Activated T-helper 2 cell treated with anti-CD3 and anti-CD28 coated beads, Interferon-gamma antibody, Interleukin-2, Interleukin-4, amounts not matched to agents 10 μg/mL and 5 μg/mL and 100 μg/mL, durations not matched to agents 14 hours and 24 hours and 36 hours (primary cell): ENCODE measurements at regions not wholly inside any gene's neighbourhood (a gene's known extent, or its start where the extent isn't known, plus 50 kb on each side); places are given as distances from the start of the nearest gene placed in this dataset.
"Not testable (repeated sequence)": the region's sequence is repeated elsewhere in the genome, so short reads cannot be mapped to it uniquely, and the experiment has no call there.

Source experiments
- DNase-seq: peaks from one replicate; pipeline ENCODE4 v3.0.0; 2021; ENCODE audit warnings: low spot score
- H3K27ac Mint-ChIP-seq: one replicate; pipeline ENCODE4 v1.8.0; 2021; ENCODE audit warnings: mixed read lengths
- H3K27me3 Mint-ChIP-seq: one replicate; pipeline ENCODE4 v1.8.0; 2021; ENCODE audit warnings: low read depth, mixed read lengths
- H3K36me3 Mint-ChIP-seq: one replicate; pipeline ENCODE4 v1.8.0; 2021; ENCODE audit warnings: low read depth, mixed read lengths
- H3K4me1 Mint-ChIP-seq: one replicate; pipeline ENCODE4 v1.8.0; 2021; ENCODE audit warnings: low read depth, mixed read lengths
- H3K4me3 Mint-ChIP-seq: one replicate; pipeline ENCODE4 v1.8.0; 2021; ENCODE audit warnings: low read depth, mild to moderate bottlenecking, moderate library complexity, mixed read lengths
- H3K9me3 Mint-ChIP-seq: one replicate; pipeline ENCODE4 v1.8.0; 2021; ENCODE audit warnings: mixed read lengths
- intact Hi-C: fragments of 100-400 bp; cut with micrococcal nuclease; formaldehyde crosslinking; loops from one replicate; pipeline ENCODE4 v1.15.1; 2023

GRCh38 chr16:17556276-17557052, 85.7 kb upstream of the XYLT1 start:
- no peaks in the 10 kb centered on the region for H3K9me3 Mint-ChIP-seq
- intact Hi-C loops: no loop called here
- no peaks in the 10 kb centered on the region for H3K4me1 Mint-ChIP-seq
- H3K27ac Mint-ChIP-seq: no peak overlapping the region
- no peaks in the 10 kb centered on the region for H3K36me3 Mint-ChIP-seq
- DNase-seq: no peak
- H3K27me3 Mint-ChIP-seq: peaks cover 11% of the 10 kb centered on the region
- H3K4me3 Mint-ChIP-seq: no peak overlapping the region

DNA sequence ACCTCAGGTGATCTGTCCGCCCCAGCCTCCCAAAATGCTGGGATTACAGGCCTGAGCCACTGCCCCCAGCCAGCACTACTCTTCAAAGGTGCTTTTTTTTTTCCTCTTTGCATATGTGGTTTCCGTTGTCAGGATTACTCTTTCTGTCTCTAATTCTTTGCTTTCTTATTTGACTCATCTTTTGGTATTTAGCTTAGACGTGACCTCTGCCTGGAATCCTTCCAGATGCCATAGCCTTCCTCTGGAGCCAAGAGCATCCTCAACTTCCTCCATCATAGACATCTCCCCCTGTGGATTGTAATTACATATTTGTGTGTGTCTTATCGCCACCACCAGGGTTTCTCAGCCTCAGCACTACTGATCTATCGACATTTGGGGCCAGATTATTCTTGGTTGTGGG, 84.4 kb upstream of the XYLT1 start:
- Mint-ChIP-seq H3K4me1 (no peaks in the 10 kb centered on the region), H3K36me3 (no peaks in the 10 kb centered on the region), H3K4me3 (no peak overlapping the region)

GRCh38 chr16:17552351-17552750, 81.6 kb upstream of the XYLT1 start:
- Mint-ChIP-seq H3K27me3 (peaks cover 8% of the 10 kb centered on the region), H3K27ac (no peak overlapping the region), H3K36me3 (no peaks in the 10 kb centered on the region), H3K4me1 (no peaks in the 10 kb centered on the region), H3K4me3 (no peak overlapping the region), H3K9me3 (no peaks in the 10 kb centered on the region)
- intact Hi-C loops: no loop called here
- no peak for DNase-seq

More for the DNA sequence above, 84.4 kb upstream of the XYLT1 start:
- Mint-ChIP-seq H3K27me3 (peaks cover 11% of the 10 kb centered on the region), H3K27ac (no peak overlapping the region), H3K9me3 (no peaks in the 10 kb centered on the region)
- intact Hi-C loops: no loop called here
- DNase-seq: no peak

- DNase-seq, H3K9me3 Mint-ChIP-seq, intact Hi-C loops, H3K36me3 Mint-ChIP-seq, H3K27ac Mint-ChIP-seq, H3K4me1 Mint-ChIP-seq, H3K4me3 Mint-ChIP-seq, H3K27me3 Mint-ChIP-seq: not testable (repeated sequence)
These were observed 80.9 kb upstream of the XYLT1 start for GRCh38 chr16:17551682-17552081.

DNA sequence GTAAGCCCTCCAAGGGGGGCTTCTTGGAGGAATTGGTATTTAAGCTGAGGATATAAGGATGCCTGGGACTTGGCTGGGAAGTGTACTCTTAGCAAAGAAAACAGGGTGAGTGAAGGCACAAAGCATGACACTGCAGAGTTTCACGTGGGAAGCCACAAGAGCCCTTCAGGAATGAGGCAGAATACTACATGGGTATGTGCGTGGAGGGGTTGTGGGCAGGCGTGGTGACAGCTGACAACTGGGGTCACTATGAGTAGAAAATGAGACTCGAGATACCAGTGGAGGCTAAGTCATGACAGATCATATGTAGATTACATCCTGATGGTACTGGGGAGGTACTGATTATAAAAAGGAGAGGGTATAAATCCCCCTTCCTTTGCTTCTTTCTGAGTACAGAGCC, 78.1 kb upstream of the XYLT1 start:
- H3K4me1 Mint-ChIP-seq: no peaks in the 10 kb centered on the region
- H3K36me3 Mint-ChIP-seq: no peaks in the 10 kb centered on the region
- H3K27me3 Mint-ChIP-seq: peaks cover 2% of the 10 kb centered on the region
- no peak overlapping the region for H3K27ac Mint-ChIP-seq
- H3K9me3 Mint-ChIP-seq: no peaks in the 10 kb centered on the region
- intact Hi-C loops: no loop called here
- no peak overlapping the region for H3K4me3 Mint-ChIP-seq
- no peak for DNase-seq

DNA sequence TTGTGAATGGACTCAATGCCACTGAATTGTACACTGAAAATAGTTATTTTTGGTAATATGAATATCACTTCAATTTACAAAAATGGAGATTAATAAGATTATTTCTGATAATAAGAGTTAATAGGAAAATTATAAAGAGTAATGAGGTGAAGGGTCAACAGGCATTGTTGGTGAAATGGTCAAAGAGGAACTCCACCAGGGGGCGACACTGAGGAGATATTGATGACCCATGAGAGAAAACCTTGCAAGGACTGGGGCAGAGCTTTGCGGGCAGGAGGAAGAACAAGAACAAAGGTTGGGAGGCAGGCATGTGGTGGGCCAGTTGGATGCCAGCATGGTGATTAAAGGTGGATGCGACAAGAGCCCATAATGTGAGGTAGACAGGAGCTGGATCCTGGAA, 74.0 kb upstream of the XYLT1 start:
- H3K4me1 Mint-ChIP-seq: no peaks in the 10 kb centered on the region
- H3K36me3 Mint-ChIP-seq: no peaks in the 10 kb centered on the region
- intact Hi-C loops: no loop called here
- H3K27ac Mint-ChIP-seq: no peak overlapping the region
- H3K27me3 Mint-ChIP-seq: peaks cover 2% of the 10 kb centered on the region
- no peak for DNase-seq
- H3K9me3 Mint-ChIP-seq: no peaks in the 10 kb centered on the region
- no peak overlapping the region for H3K4me3 Mint-ChIP-seq

DNA sequence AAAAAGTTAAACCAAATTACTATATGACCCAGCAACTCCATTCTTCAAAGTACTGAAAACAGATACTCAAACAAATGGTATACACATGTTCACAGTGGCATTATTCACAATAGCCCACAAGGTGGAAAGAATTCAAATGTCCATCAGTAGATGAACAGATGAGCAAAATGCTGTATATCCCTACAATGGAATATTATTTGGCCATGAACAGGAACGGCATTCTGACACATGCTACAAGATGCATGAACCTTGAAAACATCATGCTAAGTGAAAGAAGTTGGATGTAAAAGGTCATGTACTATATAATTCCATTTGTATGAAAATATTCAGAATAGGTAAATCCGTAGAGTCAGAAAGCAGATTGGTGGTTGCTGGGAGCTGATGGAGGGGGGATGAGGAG, 73.5 kb upstream of the XYLT1 start:
- H3K4me3 Mint-ChIP-seq: no peak overlapping the region
- no peaks in the 10 kb centered on the region for H3K4me1 Mint-ChIP-seq
- intact Hi-C loops: no loop called here
- no peaks in the 10 kb centered on the region for H3K9me3 Mint-ChIP-seq
- H3K27me3 Mint-ChIP-seq: peaks cover 5% of the 10 kb centered on the region
- no peak for DNase-seq
- no peak overlapping the region for H3K27ac Mint-ChIP-seq
- H3K36me3 Mint-ChIP-seq: no peaks in the 10 kb centered on the region

DNA sequence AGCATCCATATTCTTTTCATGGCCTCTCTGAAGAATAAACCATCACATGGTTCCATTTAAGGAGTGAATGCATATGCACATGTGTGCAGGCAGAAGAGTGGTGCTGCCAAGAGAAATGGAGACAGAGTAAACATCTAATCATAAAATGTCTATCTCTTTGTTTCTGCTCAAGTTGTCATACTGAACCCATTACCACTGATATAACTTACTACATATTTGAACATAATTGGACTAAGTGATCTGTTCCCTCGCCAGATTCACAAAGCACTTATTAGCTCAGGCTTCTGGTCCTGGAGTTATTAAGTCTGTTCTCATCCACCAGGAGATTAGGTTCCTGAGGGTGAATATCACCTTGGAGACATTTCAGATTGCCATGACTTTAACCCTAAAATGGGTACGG, 72.3 kb upstream of the XYLT1 start:
- no peak overlapping the region for H3K4me3 Mint-ChIP-seq
- intact Hi-C loops: no loop called here
- H3K36me3 Mint-ChIP-seq: no peaks in the 10 kb centered on the region
- no peaks in the 10 kb centered on the region for H3K4me1 Mint-ChIP-seq
- no peaks in the 10 kb centered on the region for H3K9me3 Mint-ChIP-seq
- no peak overlapping the region for H3K27ac Mint-ChIP-seq
- DNase-seq: no peak
- H3K27me3 Mint-ChIP-seq: peaks cover 5% of the 10 kb centered on the region

- H3K27me3 Mint-ChIP-seq: peaks cover 6% of the 10 kb centered on the region
- no peaks in the 10 kb centered on the region for H3K36me3 Mint-ChIP-seq
- H3K27ac Mint-ChIP-seq: no peak overlapping the region
- no peak for DNase-seq
- no peaks in the 10 kb centered on the region for H3K4me1 Mint-ChIP-seq
- H3K4me3 Mint-ChIP-seq: no peak overlapping the region
- H3K9me3 Mint-ChIP-seq: no peaks in the 10 kb centered on the region
- intact Hi-C loops: no loop called here
These were observed 70.6 kb upstream of the XYLT1 start for GRCh38 chr16:17541324-17541723.

DNA sequence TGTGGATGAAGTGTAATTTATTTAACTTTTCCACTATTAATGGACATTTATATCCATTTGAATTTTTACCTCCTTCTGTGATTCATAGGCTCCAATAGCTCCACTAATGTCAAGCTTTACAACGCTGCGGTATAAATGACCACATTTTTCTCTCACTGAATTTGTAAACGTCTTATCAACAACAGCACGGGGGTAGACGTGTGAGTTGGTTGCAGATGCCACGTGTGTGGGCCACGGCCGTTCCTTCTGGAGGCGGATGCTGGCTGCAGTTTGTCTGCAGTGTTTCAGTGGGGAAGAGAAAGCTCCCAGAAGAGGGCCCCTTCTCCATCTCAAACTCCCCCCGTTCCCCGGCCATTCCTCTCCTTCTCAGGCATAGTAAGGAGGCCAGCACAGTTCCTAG, 68.2 kb upstream of the XYLT1 start:
- no peak overlapping the region for H3K4me3 Mint-ChIP-seq
- no peak for DNase-seq
- no peaks in the 10 kb centered on the region for H3K4me1 Mint-ChIP-seq
- intact Hi-C loops: no loop called here
- peaks cover 9% of the 10 kb centered on the region for H3K27me3 Mint-ChIP-seq
- no peaks in the 10 kb centered on the region for H3K9me3 Mint-ChIP-seq
- no peaks in the 10 kb centered on the region for H3K36me3 Mint-ChIP-seq
- H3K27ac Mint-ChIP-seq: no peak overlapping the region

DNA sequence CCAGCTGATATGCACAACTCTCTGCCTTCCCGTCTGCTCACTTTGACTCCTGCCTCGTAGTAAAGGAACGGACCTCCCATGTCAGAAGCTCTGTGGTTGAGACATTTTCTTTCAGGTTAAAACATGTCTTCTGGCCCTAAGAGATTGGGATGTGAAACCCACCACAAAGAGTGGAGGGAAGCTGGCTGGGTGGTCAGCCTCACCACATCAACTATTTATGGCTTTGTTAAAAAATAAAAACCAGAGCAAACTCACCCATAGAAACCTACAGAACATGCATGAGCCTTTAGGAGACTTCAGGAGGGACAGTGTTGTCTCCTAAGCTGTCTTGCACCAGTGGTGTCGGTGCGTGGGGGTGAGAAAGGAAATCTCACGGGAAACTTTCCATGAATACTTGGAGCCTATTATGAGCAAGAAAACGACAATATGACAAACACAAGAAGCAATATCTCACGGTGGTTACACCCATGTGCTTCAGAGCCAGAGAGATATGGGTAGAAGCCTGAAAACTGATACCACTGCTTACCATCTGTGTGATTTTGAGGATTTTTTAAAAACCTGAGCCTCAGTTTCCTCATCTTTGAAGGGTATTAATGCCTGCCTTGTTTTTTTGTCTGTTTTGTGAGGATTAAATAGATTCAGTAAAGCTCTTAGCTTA, 61.7 kb upstream of the XYLT1 start:
- intact Hi-C loops: no loop called here
- no peak for DNase-seq

DNA sequence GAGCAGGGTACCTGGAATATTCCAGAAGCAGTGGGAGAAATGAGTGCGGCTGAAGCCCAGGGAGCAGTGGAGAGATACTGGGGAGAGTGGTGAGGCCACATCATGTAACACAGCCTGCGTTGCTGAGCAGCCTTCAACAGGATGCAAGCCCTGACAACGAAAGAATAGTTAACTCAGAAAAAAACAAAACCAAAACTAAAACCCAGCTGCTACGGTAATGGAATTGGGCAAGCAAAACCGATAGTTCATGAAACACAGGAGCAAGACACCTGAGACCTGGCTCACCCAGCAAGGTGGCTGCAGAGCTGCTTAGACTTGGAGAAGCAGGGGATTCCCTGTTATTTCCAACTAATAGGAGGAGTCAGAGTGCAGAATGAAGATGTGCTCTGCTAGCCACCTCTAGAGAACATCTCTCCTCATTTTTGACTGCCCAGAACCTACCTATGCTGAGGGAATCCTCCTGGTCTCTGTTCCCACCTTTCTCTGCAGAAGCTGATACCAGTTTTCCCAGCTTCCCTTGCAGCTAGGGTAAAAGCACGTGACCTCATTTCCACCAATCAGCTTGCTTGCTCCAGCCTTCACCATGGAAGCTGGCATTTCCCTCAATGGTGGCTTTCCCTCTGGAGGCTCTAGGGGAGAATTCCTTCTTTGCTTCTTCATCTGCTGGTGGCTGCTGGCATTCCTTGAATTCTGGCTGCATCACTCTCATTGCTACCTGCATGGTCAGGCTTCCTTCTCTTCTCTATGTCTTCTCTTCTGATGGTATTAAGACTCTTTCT, 59.4 kb upstream of the XYLT1 start:
- Mint-ChIP-seq H3K4me3 (peak overlapping the region; percentile 68), H3K27ac (peak overlapping the region; percentile 51), H3K4me1 (peaks cover 16% of the 10 kb centered on the region), H3K27me3 (no peaks in the 10 kb centered on the region), H3K36me3 (no peaks in the 10 kb centered on the region), H3K9me3 (no peaks in the 10 kb centered on the region)
- DNase-seq: peak; percentile 42
- intact Hi-C loops: no loop called here

More for the DNA sequence above, 61.7 kb upstream of the XYLT1 start:
- Mint-ChIP-seq H3K27ac (no peak overlapping the region), H3K4me3 (no peak overlapping the region), H3K4me1 (peaks cover 14% of the 10 kb centered on the region), H3K27me3 (peaks cover 3% of the 10 kb centered on the region), H3K9me3 (no peaks in the 10 kb centered on the region), H3K36me3 (no peaks in the 10 kb centered on the region)
